ELR (cell line): ENCODE measurements at regions not wholly inside any gene's neighbourhood (a gene's known extent, or its start where the extent isn't known, plus 50 kb on each side); places are given as distances from the start of the nearest gene placed in this dataset.

Experiments
- DNase-seq: peaks from one replicate; pipeline ENCODE4 v3.0.0-alpha.2; 2015; ENCODE audit warnings: low read depth

GRCh38 chr18:78772360-78773302 lies 207.0 kb upstream of the SALL3 start:
- no peak for DNase-seq

- DNase-seq: no peak
Observed at GRCh38 chr18:78773303-78773755, 206.3 kb upstream of the SALL3 start.

- DNase-seq: no peak
Observed at GRCh38 chr18:78773819-78774218, 205.8 kb upstream of the SALL3 start.

- no peak for DNase-seq
Observed at GRCh38 chr18:78774741-78775141, 204.9 kb upstream of the SALL3 start.

GRCh38 chr18:78776151-78776550 lies 203.5 kb upstream of the SALL3 start:
- no peak for DNase-seq

GRCh38 chr18:78776706-78777285 lies 202.8 kb upstream of the SALL3 start:
- DNase-seq: no peak

- DNase-seq: no peak
Observed at GRCh38 chr18:78777992-78778391, 201.6 kb upstream of the SALL3 start.

- no peak for DNase-seq
Observed at GRCh38 chr18:78778651-78779050, 201.0 kb upstream of the SALL3 start.

- no peak for DNase-seq
Observed at GRCh38 chr18:78779996-78780718, 199.5 kb upstream of the SALL3 start.

GRCh38 chr18:78780719-78781600 lies 198.7 kb upstream of the SALL3 start:
- DNase-seq: no peak

- no peak for DNase-seq
Observed at GRCh38 chr18:78781601-78781960, 198.0 kb upstream of the SALL3 start.

GRCh38 chr18:78782951-78783563 lies 196.6 kb upstream of the SALL3 start:
- no peak for DNase-seq

- no peak for DNase-seq
Observed at GRCh38 chr18:78783564-78783960, 196.1 kb upstream of the SALL3 start.

- no peak for DNase-seq
Observed at GRCh38 chr18:78784861-78785260, 194.8 kb upstream of the SALL3 start.

GRCh38 chr18:78785706-78786105 lies 193.9 kb upstream of the SALL3 start:
- no peak for DNase-seq

- DNase-seq: no peak
Observed at GRCh38 chr18:78786776-78787175, 192.8 kb upstream of the SALL3 start.

- DNase-seq: no peak
Observed at GRCh38 chr18:78787751-78788150, 191.9 kb upstream of the SALL3 start.

GRCh38 chr18:78788161-78788560 lies 191.5 kb upstream of the SALL3 start:
- no peak for DNase-seq

GRCh38 chr18:78789850-78790249 lies 189.8 kb upstream of the SALL3 start:
- DNase-seq: no peak

GRCh38 chr18:78790511-78790910 lies 189.1 kb upstream of the SALL3 start:
- DNase-seq: no peak

- DNase-seq: no peak
Observed at GRCh38 chr18:78790960-78791359, 188.7 kb upstream of the SALL3 start.
